Esophagus (tissue), 2 donors: ENCODE measurements at regions not wholly inside any gene's neighbourhood (a gene's known extent, or its start where the extent isn't known, plus 50 kb on each side); places are given as distances from the start of the nearest gene placed in this dataset.

Experiments
- H3K27ac ChIP-seq, 2 donors: one replicate each; pipeline ENCODE4 v1.5.1; 2013; ENCODE audit warnings: low read depth in 2 of 2, mild to moderate bottlenecking in 2 of 2, inconsistent platforms in 1 of 2, low read length in 1 of 2, moderate library complexity in 1 of 2
- H3K27me3 ChIP-seq, 2 donors: one replicate each; pipeline ENCODE4 v1.6.1; 2013; ENCODE audit warnings: low read length in 2 of 2, control low read depth in 1 of 2, mild to moderate bottlenecking in 1 of 2; ENCODE audit not compliant: insufficient read depth in 2 of 2, control insufficient read depth in 1 of 2
- H3K36me3 ChIP-seq, 2 donors: one replicate each; pipeline ENCODE4 v1.6.1; 2013; ENCODE audit warnings: low read length in 1 of 2; ENCODE audit not compliant: control insufficient read depth in 2 of 2, insufficient read depth in 2 of 2
- H3K4me1 ChIP-seq, 2 donors: one replicate each; pipeline ENCODE4 v1.6.1; 2013; ENCODE audit warnings: low read length in 1 of 2; ENCODE audit not compliant: control insufficient read depth in 2 of 2, insufficient read depth in 2 of 2
- H3K4me3 ChIP-seq, 2 donors: one replicate each; pipeline ENCODE4 v1.5.1; 2013; ENCODE audit warnings: low read length in 2 of 2, mild to moderate bottlenecking in 2 of 2, low read depth in 1 of 2, moderate library complexity in 1 of 2
- H3K9me3 ChIP-seq, 2 donors: one replicate each; pipeline ENCODE4 v1.6.1; 2013; ENCODE audit warnings: mild to moderate bottlenecking in 2 of 2, low read depth in 1 of 2, low read length in 1 of 2, moderate library complexity in 1 of 2; ENCODE audit not compliant: control insufficient read depth in 2 of 2, insufficient read depth in 1 of 2
- WGBS, 2 donors: extraction: QIAGEN DNeasy Blood & Tissue Kit; methylation state at CpG; one replicate each; pipeline ENCODE4 v1.1.7; 2013; 5-methylcytosine and 5-hydroxymethylcytosine counted together
- donor health status: healthy with polysubstance abuse.
- donor health status: Bipolar disorder and iron deficiency.

- 25 to 30% methylated on average over 6 of the region's 6 CpGs for WGBS, 2 donors
- H3K4me3 ChIP-seq = no peak overlapping the region
- H3K27ac ChIP-seq = no peak overlapping the region
- peaks cover 0 to 2% of the 10 kb centered on the region in 2 donors for H3K27me3 ChIP-seq
- peaks cover 0 to 11% of the 10 kb centered on the region in 2 donors for H3K4me1 ChIP-seq
- no peaks in the 10 kb centered on the region for H3K36me3 ChIP-seq
- H3K9me3 ChIP-seq = no peaks in the 10 kb centered on the region
Measured at GRCh38 chr13:79740991-79741390, 260.0 kb downstream of the NDFIP2 start.

DNA sequence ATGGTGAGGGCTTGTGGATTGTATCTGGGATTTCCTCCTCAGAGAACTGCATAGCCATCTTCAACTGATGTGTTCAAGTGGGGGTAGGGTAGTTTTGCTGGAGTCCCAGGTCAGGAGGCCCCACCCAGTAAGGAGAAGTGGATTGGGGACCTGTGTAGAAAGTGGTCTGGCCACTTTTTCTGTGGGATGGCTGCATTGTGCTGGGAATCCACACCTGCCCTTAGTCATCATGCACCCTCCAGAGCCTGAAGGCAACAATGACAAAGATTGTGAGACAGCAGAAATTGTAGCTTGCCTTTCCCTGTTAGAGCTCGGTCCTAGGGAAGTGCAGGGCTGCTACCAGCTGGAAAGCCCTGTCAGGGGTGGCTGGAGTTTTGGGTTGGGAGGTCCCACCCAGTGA is 255.4 kb downstream of the NDFIP2 start:
- no peak overlapping the region for H3K27ac ChIP-seq
- H3K4me3 ChIP-seq = no peak overlapping the region
- no peaks in the 10 kb centered on the region for H3K9me3 ChIP-seq
- H3K4me1 ChIP-seq = peaks cover 0 to 11% of the 10 kb centered on the region in 2 donors
- WGBS, 2 donors = 52 to 77% methylated on average over 1 of the region's 1 CpG
- H3K27me3 ChIP-seq = peaks cover 0 to 2% of the 10 kb centered on the region in 2 donors
- H3K36me3 ChIP-seq = no peaks in the 10 kb centered on the region

DNA sequence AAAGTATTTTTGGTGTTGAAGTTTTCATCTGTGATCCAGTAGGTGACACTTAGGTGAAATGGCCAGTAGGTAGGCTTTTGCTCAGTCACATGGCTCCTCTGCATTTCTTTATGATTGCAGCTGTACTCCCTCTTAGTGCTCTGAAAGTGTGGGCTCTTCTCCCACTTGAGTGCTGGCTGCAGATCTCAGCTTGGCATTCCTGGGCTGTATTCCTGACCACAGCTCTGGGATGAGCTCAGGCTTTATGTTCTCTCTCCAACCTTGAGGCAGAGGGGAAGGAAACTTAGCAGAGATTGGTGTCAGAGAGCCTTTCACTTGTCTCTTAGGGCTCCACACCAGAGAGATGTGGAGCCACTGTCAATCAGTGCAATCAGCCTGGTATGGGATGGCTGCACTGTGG is 254.3 kb downstream of the NDFIP2 start:
- peaks cover 0 to 11% of the 10 kb centered on the region in 2 donors for H3K4me1 ChIP-seq
- H3K9me3 ChIP-seq = no peaks in the 10 kb centered on the region
- H3K4me3 ChIP-seq = no peak overlapping the region
- H3K27ac ChIP-seq = no peak overlapping the region
- H3K36me3 ChIP-seq = no peaks in the 10 kb centered on the region
- H3K27me3 ChIP-seq = peaks cover 0 to 2% of the 10 kb centered on the region in 2 donors

GRCh38 chr13:79727086-79727485 is 246.1 kb downstream of the NDFIP2 start:
- Histone ChIP-seq H3K27me3 (no peaks in the 10 kb centered on the region), H3K27ac (no peak overlapping the region), H3K4me1 (peaks cover 2 to 3% of the 10 kb centered on the region in 2 donors), H3K9me3 (no peaks in the 10 kb centered on the region), H3K4me3 (no peak overlapping the region), H3K36me3 (no peaks in the 10 kb centered on the region)

DNA sequence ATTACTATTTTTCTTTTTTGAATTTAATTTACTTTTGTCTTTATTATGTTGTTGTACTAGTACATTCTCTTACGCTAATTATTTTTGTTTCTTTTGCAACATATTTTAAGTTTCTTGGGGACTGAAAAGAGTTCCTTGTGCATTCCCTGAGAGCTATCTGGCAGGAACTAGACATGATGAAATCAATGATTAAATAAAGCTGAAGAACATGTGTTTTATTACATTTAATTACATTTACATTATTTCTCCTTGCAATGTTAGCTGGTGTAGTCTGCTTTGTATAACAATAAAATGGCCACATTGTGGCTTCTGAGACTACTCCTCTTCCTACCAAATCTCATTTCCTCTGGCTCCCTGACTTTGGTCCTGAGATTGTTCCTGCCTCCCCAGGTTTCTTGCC is 244.9 kb downstream of the NDFIP2 start:
- Histone ChIP-seq H3K4me1 (peaks cover 2 to 3% of the 10 kb centered on the region in 2 donors), H3K27ac (no peak overlapping the region), H3K27me3 (no peaks in the 10 kb centered on the region), H3K9me3 (no peaks in the 10 kb centered on the region), H3K4me3 (no peak overlapping the region), H3K36me3 (no peaks in the 10 kb centered on the region)
- 89% methylated on average over 1 of the region's 1 CpG for WGBS, 2 donors

- Histone ChIP-seq H3K4me3 (no peak overlapping the region), H3K27me3 (no peaks in the 10 kb centered on the region), H3K4me1 (peaks cover 2 to 3% of the 10 kb centered on the region in 2 donors), H3K9me3 (no peaks in the 10 kb centered on the region), H3K36me3 (no peaks in the 10 kb centered on the region), H3K27ac (no peak overlapping the region)
- 38 to 45% methylated on average over 3 of the region's 3 CpGs for WGBS, 2 donors
Measured at GRCh38 chr13:79724348-79725103, 243.6 kb downstream of the NDFIP2 start.

DNA sequence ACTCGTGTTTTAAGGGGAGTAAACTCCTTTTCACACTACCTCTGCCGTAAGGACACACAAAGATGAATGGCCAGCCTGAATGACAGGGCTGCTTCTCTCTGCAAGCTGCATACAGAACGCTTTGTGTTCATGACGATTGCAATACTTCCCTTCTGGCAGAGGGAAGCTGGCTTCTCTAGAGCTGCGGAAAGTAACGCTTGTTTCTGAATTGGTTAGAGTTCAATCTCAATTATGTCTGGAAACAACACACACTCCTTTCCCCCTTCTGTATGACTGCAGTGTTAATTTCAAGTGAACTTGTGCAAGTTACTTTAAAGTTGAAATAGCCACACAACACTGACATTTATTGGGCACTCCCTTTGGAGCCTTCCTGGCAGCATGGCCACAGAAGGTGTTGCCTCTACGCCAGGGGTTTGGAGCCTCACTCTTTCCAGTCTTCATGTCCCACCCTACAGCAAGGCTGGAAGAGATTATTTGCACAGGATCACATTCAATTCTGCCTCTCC is 242.6 kb downstream of the NDFIP2 start:
- H3K4me1 ChIP-seq = peaks cover 2 to 3% of the 10 kb centered on the region in 2 donors
- no peaks in the 10 kb centered on the region for H3K27me3 ChIP-seq

DNA sequence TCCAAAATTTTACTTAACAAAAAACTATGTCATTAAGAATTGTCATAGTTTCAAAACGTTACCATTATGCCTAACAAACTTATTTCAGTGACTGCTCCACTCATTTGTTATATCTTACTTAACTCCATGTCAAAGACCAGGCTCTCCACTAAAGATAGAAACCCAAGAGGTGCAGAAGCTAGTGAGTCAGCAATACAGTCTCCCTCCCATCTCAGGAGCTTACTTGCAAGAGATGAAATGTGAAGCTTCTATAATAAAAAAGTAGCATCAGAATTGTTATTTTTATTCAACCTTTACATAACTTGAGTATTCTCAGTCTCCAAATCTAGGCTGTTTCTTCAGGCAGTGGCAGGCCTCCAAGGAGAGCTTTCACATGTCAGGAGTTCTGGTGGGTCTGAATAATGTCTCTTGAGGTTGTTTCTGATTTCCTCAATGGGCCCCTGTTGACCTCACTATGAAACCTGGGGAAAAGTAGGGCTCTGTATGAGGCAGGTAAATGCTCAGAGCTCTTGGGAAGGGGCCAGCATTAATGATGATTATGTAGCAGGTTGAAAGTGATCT is 242.0 kb downstream of the NDFIP2 start:
- H3K36me3 ChIP-seq = no peaks in the 10 kb centered on the region
- peaks cover 2 to 3% of the 10 kb centered on the region in 2 donors for H3K4me1 ChIP-seq
- no peak overlapping the region for H3K27ac ChIP-seq
- H3K9me3 ChIP-seq = no peaks in the 10 kb centered on the region
- H3K27me3 ChIP-seq = no peaks in the 10 kb centered on the region
- H3K4me3 ChIP-seq = no peak overlapping the region
- 17 to 21% methylated on average over 1 of the region's 1 CpG for WGBS, 2 donors

More for the DNA sequence above, 242.6 kb downstream of the NDFIP2 start:
- H3K27ac ChIP-seq = no peak overlapping the region
- no peaks in the 10 kb centered on the region for H3K9me3 ChIP-seq
- H3K4me3 ChIP-seq = no peak overlapping the region
- 38 to 41% methylated on average over 7 of the region's 7 CpGs for WGBS, 2 donors
- no peaks in the 10 kb centered on the region for H3K36me3 ChIP-seq

- no peaks in the 10 kb centered on the region for H3K27me3 ChIP-seq
- no peak overlapping the region for H3K4me3 ChIP-seq
- H3K36me3 ChIP-seq = no peaks in the 10 kb centered on the region
- H3K9me3 ChIP-seq = no peaks in the 10 kb centered on the region
- H3K4me1 ChIP-seq = no peaks in the 10 kb centered on the region
- 61 to 75% methylated on average over 3 of the region's 3 CpGs for WGBS, 2 donors
- H3K27ac ChIP-seq = no peak overlapping the region
Measured at GRCh38 chr13:79716191-79716590, 235.2 kb downstream of the NDFIP2 start.

GRCh38 chr13:79711631-79712030 is 230.7 kb downstream of the NDFIP2 start:
- no peak overlapping the region for H3K27ac ChIP-seq
- H3K4me1 ChIP-seq = no peaks in the 10 kb centered on the region
- no peaks in the 10 kb centered on the region for H3K36me3 ChIP-seq
- H3K9me3 ChIP-seq = no peaks in the 10 kb centered on the region
- no peaks in the 10 kb centered on the region for H3K27me3 ChIP-seq
- no peak overlapping the region for H3K4me3 ChIP-seq
